ENCODE measurements at regions not wholly inside any gene's neighbourhood (a gene's known extent, or its start where the extent isn't known, plus 50 kb on each side); places are given as distances from the start of the nearest gene placed in this dataset.
A peak's percentile ranks its signal among the peaks of the same experiment; 100 is the strongest.
"Not testable (repeated sequence)": the region's sequence is repeated elsewhere in the genome, so short reads cannot be mapped to it uniquely, and the experiment has no call there.

DNA sequence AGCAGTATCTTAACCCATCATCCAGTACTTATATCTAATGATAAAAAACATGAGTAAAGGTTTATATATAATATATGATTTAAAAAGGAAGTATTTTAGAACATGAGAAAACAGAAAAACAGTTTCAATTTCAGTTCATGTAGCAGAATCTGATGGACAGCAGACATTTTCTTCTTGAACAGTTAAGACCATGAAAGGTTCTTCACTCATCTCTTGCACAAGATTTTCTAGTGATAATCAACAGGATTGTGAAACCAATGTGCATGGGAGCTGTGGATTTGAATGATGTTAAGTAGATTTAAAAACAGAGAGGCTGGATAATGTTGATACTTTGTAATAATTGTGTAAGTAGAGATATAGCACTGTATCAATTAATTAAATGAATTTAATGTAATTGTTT, 1297.6 kb downstream of the BRINP3 start:
- DNase-seq = no peak

DNA sequence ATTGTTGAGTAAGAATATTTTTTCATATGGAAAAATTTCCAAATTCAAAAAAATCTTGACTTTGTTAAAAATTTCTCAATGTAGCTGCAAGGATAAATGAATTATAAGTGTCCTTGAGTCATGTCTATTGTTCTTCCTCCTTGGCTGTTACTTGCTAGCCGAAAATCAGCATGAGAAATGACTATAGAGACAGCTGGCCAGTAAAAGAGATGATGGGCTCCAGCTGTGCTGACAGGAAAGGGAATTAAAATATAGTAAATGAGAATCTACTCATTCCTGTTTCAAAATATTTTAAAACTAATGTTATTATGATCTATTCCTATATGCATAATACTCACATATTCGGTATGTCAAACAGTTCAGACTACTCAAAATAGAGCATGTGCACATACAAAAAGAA, 1292.6 kb downstream of the BRINP3 start:
- DNase-seq = no peak

DNA sequence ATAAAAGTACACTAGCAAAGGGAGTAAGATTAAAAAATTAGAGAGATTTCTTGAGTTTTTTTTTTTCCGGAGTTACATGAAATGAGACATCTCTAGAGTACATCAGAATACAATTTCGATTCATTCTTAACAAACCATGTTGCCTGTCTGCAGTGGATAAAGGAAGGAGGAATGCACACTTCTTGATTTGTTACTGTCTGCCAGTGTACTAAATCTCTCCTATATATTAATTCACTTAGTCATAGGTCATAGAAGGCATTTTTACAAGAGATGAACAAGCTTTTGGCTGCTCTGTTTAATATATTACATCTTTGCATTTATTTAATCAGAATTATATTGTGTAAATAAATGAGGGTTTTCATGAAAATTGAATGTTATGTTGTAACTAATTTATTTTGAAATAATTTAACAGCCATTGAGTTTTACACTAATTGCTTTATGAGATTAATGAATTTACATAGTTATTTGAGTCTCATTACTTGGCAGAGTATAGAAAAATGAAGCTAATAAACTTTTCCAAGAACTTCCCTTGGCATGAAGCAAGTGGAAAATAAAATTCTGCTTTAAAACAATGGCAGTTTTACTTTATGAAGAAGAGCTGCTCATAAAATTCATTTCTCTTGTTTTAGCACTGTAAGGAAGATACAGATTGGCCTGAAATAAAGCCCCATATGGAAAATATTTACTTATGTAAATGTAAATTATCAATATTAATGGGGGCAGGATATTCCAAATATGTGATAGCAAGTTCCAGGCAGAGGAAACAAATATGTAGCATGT, 1284.7 kb downstream of the BRINP3 start:
- no peak for DNase-seq

DNA sequence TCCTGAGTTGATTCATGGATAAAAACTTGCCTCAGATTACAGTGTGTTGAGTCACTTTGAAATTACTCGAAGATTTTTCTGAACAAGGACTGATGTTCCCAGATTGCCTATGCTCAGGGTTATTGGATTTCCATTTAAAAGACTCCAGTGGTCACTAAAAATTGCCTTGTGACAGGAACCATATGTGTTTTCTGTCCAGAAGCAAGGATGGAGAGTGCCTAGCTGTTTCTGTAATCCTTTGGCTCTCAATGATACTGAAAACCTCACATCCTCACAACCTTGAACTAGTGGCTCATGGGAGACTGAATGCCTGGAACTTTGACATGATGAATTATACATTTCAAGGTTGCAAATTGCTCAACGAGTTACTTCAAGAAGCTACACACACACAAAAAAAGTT, 1271.8 kb downstream of the BRINP3 start:
- no peak for DNase-seq

DNA sequence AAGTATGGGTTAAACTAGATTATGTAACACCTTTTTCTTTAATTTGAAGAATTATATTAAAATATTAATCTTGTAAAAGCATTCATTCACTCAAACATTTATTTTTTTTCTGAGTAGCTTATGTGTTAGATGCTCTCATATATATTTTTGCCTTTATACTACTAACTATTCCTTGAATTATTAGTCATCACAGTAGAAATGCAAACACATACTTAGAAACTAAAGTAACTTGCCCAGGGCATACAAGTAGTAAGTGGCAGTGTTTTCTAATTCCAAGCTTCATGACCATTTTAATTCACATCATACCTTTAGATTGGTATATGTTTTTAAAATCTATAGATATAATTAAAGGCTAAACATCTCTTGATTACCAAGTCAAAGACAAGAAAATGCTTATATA, 1271.0 kb downstream of the BRINP3 start:
- DNase-seq = no peak

DNA sequence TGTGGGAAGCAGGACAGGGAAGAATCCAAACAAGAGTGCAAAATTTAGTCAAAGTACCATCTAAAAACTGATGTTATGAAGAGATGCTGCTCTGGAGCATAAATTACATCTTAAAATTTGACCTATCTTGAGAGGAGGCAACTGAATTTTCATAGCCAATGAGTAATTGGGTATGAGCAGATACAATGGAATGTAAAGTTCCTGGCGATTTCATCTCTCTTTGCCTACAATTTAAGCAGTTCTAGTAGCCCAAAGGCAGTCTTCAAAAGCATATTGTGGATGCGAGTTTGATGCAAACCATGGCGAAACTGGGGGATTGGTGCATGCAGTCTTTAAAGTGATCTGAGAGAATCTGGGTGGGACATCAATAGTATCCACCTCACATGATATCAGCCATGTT, 1265.9 kb downstream of the BRINP3 start:
- no peak for DNase-seq

DNA sequence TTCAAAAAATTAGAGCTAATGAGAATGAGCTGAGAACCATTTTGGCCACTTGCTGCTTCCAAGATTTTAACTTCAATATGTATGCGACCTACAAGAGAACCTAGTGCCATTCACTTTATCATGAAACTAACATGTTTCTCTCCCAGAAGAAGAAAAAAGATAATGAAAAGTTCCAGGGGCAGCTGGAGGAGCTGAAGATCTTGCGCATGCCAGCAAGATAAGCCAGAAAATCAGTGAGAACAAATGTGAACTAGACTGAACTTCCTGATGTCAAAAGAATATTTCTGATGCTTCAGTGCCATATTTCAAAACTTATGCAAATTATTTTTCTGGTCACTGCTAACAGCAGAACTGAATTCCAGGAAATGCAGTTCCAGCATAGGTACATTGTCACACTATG, 1265.1 kb downstream of the BRINP3 start:
- no peak for DNase-seq

DNA sequence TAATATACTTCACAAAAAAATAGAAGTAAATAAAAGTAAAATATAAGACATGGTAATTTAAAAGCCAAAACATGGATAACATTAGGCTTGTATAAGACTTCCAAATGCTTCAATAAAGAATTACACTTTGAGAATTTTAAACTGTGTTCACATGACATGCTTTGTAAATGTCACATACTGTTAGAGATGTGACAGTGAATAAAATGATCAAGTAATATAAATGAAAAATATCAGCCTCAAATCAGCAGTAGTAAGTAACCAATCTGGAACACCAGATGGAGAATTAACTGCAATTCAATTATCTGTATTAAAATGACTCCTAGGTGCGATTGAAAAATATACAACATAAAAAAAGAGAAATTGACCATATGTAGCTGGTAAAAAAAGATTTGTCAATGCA, 1260.8 kb downstream of the BRINP3 start:
- DNase-seq = no peak

DNA sequence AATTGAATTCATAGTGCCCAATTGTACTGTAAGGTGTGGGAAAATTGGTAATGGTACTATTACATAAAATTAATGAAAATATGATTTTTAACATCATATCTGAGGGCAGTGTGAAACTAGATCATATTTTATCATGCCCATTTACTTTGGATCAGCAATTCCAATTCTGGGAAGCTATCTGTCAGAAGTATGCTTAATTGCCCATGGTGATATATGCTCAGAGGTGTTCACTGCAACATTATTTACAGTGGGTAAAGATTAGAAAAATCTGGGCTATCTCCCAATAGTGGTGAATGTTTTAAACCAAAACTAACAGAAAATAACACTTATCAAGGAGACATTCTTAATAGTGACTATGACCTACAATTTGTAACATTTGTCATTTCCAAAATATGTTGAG, 1260.0 kb downstream of the BRINP3 start:
- DNase-seq = no peak

DNA sequence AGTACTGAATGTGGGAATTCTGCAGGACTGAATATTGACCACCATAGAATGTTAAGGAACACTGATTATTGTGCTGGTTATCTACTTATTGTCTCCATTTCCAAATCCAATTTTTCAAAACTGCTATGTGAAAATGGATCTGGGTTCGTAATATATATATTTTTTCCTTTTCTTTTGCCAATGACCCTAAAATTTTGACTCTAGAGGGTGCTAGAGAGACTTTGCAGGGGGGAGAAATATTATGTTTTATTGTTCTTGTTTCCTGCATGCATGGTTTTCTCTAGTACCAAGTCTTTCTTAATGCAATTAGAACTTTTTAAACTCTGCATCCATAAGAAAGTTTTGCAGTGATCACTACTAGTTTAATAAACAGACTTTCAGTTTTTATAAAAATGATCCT, 1256.9 kb downstream of the BRINP3 start:
- DNase-seq = no peak

DNA sequence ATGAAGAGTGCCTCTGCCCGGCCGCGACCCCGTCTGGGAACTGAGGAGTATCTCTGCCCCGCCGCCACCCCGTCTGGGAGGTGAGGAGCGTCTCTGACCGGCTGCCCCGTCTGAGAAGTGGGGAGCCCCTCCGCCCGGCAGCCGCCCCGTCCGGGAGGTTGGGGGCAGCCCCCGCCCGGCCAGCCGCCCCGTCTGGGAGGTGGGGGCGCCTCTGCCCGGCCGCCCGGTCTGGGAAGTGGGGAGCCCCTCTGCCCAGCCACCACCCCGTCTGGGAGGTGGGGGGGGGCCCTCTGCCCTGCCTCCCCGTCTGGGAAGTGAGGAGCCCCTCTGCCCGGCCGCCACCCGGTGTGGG, 1251.9 kb downstream of the BRINP3 start:
- not testable (repeated sequence) for DNase-seq

DNA sequence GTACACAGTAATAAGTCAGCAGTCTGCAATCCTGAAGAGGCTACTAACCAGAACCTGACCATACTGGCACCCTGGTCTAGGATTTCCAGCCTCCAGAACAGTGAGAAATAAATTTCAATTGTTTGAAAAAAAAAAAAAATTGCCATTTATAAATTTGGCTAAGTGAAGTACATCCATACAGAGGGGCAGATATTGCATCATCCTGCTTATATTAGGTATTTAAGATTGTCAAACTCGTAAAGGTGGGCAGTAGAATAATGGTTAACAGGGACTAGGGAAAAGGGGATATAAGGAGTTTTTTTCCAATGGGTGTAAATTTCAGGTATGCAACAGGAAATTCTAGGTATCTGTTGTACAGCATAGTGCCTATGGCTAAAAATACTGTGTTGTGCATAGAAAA, 1250.9 kb downstream of the BRINP3 start:
- no peak for DNase-seq

DNA sequence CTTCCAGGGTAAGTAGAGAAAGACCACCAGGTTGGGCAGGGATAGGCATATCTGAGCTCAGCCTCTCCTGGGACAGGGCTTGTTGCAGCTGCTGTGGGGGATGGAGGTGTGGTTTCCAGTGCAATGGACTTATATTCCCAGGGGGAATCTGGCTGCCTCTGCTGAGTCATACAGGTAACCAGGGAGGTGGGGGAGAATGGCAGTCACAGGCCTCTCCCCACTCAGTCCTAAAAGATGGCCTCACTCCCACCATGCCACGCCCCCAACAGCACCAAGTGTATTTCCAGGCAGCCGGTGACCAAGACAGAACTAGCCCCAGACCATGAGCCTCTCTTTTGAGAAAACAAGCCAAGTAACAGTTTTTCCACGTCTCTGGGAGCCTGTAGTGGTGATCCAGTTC, 1240.7 kb downstream of the BRINP3 start:
- DNase-seq = no peak

DNA sequence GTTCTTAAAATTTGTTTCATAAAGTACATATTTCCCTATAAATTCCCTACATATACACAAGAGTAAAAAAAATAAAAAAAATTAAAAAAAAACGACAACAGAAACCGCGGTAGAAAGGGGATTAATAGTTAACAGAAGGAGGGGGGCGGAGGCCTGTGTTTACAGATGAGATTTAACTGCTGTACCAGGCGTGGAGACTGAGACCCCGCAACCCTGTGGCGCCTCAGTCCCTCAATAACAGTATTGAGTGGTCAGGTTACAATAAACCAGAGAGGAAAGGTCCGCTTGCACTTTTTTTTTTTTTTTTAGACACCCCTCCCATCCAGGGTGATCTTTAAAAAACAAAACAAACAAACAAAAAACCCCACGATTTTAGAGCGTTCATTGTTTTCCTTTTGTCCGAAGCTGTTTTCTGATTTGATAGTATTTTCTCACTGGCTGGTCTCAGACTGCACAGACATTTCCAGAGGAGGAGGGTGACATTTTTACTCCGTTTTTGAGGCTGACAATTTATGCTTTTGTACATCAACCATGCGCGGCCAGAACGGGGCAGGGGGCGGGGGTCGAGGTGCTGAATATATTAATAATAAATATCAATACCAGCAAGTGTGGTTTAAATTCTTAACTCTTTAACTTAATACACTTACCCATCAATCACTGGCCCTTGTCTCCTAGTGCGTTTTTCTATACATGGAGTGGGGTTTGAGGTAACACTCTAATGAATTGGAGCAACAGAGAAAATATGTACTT, 1223.9 kb downstream of the BRINP3 start:
- peak; percentile 27 for DNase-seq

DNA sequence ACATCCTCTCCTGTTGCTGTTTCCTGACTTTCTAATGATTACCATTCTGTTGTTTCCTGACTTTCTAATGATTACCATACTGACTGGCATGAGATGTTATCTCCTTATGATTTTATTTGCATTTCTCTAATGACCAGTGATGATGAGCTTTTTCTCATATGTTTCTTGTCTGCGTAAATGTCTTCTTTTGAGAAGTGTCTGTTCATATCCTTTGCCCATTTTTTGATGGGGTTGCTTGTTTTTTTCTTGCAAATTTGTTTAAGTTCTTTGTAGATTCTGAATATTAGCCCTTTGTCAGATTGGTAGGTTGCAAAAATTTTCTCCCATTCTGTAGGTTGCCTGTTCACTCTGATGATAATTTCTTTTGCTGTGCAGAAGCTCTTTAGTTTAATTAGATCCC, 1216.5 kb downstream of the BRINP3 start:
- DNase-seq = not testable (repeated sequence)

DNA sequence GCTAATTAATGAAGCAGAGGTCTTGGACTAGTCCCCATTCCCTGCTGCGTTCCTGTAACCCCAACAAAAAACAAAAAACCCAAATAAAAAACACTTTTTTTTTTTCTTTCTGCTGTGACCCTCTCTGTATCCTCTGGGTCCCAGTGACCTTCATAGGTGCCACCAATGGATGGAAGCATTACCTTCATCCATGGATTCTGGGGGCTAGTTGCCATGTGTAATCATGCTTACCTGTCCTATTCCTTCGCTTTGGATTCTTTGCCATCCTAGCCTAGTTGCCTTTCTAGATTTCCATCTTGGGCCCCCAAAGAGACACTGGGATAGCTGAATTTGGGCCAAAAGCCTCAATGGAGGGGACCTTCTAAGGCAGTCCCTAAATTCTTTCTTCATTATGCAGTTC, 1208.7 kb downstream of the BRINP3 start:
- no peak for DNase-seq

DNA sequence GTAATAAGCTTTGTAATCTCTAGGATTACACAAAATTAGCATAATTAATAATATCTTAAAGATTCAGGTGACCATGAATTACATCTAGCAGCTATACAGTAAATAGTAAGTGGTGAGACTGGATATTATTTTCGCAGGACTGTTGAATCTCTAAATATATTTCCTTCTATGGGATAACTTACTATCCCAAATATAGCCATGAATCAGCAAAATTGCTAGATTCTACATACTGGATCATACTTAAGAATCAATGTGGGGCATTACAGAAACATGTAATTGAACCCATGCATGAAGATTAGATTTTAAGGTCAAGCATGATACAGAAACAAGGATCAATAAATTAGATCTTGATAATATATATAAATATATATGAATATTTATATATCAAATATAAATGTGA, 1203.4 kb downstream of the BRINP3 start:
- DNase-seq = no peak

DNA sequence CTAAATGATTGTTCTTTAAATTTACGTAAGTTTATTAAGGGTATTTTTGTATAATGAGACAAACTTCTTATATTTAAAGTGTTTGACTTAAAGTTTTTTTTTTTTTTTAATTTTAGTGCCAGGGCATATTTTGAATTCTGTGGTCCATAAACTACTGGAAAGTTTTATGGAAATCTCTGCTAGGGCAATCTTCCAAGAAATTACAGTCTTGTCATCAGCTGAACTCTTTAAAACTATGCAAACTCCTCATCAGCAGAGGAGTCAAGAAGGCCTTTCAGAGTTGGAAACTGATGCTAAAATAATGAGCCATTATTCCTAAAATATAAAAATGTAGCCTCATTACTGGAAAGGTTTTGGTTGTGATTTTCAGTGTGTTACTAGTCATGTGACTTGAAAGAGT, 1201.9 kb downstream of the BRINP3 start:
- no peak for DNase-seq

DNA sequence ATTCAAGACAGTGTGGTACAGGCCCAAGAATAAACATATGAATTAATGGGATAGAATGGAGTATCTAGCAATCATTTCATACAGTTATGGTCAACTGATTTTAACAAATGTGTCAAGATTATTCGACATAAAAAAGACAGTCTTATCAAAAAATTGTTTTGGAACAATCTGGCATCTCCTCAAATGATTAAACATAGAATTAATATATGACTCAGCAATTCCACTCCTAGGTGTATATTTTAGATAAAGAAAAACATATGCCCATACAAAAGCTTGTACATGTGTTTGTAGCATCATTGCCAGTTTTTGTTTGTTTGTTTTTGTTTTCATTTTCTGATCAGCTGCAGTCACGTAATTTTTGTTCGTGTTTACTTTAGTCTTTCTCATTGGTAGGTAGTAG, 1188.3 kb downstream of the BRINP3 start:
- no peak for DNase-seq

DNA sequence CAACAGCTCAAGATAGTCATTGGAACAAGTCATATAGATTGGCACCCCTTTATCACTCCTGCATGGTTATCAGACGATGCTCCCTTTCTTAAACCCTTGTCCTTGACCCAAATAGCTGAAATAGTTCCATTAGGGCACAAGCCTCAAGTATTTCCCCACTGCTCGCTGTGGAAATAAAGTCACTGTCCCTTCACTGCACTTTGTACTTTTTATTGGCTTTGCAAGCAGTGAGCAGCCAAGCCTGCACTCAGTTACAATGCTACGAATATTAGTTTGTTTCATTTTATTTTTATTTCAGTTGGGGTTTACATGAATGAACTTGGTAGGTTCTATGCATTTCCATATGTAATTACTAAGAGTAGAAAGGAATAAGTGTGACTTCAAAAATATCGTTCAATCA, 1176.4 kb downstream of the BRINP3 start:
- no peak for DNase-seq

DNA sequence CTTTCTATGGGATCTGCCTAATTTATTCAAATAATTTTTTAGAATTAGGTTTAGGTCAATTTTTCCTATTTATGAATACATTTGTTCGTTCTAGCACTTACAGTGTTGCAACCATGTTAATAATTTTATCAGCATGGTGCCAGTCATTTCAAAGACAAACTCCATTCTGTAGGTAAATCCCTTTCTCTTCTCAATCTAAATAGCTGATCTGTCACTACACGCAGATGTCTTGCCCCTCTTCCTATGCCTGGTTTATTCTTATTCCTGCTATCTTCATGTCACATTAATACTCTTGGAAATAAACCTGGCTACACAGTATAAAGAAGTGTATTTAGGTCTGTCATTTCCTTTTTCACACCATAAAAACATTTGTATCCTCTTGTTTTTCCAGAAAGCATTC, 1172.4 kb downstream of the BRINP3 start:
- no peak for DNase-seq

DNA sequence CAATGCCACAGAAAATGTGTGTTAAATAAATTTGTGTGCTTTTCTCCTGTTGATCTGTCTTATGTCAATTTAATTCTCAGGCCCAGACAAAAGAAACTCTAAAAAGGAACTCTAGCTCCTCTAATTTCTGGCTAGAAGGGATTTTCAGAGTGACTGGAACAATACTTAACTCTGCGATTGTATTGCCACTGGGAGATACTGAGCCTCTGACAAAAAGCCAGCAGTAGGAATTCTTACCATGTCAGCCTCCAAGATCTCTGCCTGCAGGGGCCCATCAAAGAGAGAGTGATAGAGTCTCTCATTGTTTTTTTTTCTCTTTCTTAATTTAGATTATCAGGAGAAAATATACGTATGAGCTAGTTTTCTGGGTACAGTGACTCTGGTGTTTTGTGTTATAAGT, 1165.7 kb downstream of the BRINP3 start:
- DNase-seq = no peak

DNA sequence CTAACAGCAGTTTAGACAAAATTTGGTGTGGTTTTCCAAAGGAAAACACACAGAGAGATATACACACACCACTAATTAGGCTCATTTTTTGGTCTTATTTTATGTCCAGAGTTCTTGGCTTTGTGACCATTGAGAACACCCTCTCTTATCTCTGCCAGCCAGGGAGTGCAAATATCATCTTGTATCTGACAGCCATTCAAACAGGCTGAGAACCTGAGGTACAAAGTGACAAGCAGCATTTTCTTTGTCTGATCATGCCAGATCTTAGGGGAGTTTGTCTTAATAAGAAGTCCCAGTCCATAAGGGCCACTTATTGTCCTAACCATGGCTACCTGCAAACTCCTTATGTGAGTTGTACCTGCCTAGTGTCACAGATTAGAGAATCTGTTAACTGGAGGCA, 1165.2 kb downstream of the BRINP3 start:
- DNase-seq = no peak

DNA sequence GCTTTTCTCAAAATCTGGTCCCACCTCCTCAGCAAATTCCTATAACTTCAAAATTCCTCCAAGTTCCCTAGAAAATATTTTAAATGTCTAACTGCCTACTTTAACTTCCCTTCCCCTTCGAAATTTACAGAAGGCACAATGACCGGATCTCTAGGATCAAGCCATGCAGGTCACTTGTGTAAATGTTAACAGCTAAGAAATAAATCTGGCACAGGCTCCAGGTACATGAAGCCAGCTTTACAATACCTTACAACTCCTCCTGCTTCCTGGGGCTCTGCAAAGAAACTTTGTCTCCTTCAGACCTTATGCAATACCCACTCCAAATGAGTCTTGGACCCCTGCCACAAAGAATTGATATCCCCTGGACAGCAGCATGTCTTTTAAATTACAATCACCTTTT, 1164.2 kb downstream of the BRINP3 start:
- no peak for DNase-seq
